Renal pelvis (tissue), 1 donor: ENCODE measurements at regions not wholly inside any gene's neighbourhood (a gene's known extent, or its start where the extent isn't known, plus 50 kb on each side); places are given as distances from the start of the nearest gene placed in this dataset.

ENCODE experiments used
- DNase-seq: peaks from one replicate; pipeline ENCODE4 v3.0.0-alpha.2; 2013

GRCh38 chr22:48320683-48321451 is 1506.8 kb downstream of the BRD1 start:
- peak; percentile 80 for DNase-seq

GRCh38 chr22:48320048-48320682 is 1507.5 kb downstream of the BRD1 start:
- DNase-seq, result no peak

DNA sequence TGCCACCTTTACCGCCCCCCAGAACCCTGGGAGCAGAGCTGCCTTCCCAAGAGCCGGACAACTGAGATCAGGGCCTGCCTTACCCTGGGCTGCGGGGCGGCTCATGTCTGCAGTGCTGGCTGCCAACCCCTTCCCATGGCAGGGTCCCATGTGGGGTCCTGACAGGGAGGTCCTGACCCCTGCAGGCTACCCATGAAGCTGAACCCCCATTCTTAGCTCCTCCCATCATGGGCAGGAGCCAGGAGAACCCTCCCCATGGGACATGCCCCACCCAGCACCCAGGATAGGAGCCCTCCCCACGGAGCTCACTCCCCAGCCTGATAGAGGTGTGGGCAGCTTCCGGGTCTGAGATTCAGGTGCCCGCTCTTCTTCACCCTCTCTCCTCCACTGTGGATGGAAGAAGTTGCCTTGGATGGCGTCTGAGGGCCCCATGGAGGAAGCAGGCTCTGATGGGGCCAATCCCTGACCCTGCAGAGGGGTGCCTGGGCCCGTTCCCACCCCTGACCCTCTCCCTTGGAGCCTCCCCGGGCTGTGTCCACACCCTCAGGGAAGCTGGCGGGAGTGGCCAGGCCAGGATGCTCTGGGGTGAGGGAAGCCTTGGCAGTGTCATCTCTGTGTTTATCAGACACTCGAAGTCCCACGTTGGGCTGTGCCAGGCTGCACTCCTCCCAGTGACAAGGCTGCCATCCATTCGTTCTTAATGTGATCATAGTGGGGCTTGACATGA is 1508.2 kb downstream of the BRD1 start:
- DNase-seq, result no peak

DNA sequence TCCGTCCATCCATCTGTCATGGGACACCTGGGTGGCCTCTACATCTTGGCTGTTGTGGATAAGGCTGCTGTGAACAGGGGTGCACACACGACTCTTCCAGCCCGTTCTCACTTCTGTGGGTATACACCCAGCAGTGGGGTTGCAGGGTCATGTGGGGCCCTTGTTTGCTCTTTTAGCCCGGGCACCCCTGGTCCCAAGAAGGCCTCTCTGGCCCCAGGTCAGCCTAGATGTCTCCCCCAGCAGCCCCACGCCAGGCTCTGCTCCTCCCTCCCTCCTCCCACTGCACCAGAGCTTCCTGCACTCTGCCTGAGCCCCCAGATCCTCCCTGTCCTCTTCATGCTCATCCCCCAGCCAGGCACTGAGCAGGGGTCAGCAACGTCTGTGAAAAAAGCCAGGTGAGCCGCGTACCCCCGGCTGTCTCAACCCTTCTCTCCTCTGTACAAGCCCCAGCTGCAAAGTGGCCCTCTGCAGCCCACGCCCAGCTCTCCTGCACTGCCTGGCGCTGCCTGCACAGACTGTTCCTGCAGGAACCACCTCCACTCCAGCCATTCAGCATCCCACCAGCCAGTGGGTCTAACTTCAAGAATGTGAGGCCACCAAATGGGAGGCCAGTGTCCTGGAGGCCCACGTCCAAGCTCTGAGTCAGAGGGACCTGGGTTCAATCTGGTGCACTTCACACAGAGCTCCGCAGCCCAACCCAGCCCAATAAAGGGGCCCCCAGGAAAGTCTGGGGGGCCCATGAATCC is 1508.9 kb downstream of the BRD1 start:
- DNase-seq, result no peak

DNA sequence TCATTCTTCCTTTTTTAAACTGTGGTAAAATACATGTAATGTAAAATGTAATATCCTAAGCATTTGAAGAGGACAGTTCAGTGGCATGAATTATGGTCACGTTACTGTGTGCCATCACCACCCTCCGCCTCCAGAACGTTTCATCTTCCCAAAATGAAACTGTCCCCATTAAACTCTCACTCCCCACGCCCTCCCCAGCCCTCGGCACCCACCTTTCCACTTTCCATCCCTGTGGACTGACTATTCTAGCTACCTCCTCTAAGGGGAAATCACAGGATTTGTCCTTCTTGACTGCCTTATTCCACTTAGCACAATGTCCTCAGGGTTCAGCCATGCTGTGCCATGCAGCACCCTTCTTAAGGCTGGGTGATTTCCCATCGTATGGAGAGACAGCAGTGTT is 1509.5 kb downstream of the BRD1 start:
- no peak for DNase-seq

- DNase-seq, result no peak
Observed at GRCh38 chr22:48316257-48317250, 1511.1 kb downstream of the BRD1 start.

GRCh38 chr22:48315439-48316256 is 1512.0 kb downstream of the BRD1 start:
- no peak for DNase-seq

GRCh38 chr22:48314073-48314472 is 1513.6 kb downstream of the BRD1 start:
- no peak for DNase-seq

- DNase-seq, result no peak
Observed at GRCh38 chr22:48313175-48313830, 1514.4 kb downstream of the BRD1 start.

DNA sequence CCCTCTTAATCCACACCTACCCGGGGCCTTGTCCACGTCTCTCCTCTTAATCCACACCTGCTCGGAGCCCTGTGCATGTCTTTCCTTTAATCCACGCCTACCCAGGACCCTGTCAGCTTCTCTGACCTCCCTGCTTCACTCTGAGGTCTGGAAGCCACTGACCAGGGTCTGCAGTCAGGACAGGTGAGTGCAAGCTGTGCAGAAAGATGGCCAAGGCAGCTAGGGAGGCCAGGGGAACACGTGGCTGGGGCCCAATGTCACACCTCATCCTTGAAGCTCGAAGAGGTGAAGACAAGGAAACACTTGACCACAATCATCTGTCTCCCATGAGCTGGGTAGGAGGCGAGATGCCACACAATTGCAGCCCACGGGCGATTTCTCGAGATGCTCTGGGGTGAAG is 1516.9 kb downstream of the BRD1 start:
- no peak for DNase-seq

GRCh38 chr22:48310289-48310688 is 1517.4 kb downstream of the BRD1 start:
- no peak for DNase-seq

- peak; percentile 41 for DNase-seq
Observed at GRCh38 chr22:48309836-48310235, 1517.8 kb downstream of the BRD1 start.

DNA sequence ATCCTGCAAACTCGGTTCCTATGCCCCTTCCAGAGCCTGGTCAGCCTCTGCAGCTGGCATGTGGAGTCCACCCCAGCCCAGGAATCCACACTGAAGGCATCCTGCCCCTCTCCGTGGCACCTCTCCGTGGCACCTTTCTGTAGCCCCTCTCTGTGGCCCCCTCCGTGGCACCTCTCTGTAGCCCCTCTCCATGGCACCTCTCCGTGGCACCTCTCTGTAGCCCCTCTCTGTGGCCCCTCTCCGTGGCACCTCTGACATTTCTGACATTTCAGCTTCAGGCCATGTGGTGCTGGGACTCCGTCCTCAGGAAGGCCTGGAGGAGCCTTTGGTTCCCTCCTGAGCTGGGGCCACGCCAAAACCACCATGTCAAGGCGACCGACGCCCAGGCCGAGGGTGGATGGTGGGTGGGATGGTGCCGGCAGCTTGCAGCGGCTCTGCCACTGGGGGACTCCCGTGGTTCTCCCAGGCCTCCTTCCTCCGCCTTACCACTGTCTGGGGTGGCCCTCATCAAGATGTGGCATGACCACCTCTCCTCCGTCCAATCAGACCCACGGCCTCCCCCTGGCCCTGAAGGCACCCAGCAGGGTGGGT is 1518.5 kb downstream of the BRD1 start:
- no peak for DNase-seq

DNA sequence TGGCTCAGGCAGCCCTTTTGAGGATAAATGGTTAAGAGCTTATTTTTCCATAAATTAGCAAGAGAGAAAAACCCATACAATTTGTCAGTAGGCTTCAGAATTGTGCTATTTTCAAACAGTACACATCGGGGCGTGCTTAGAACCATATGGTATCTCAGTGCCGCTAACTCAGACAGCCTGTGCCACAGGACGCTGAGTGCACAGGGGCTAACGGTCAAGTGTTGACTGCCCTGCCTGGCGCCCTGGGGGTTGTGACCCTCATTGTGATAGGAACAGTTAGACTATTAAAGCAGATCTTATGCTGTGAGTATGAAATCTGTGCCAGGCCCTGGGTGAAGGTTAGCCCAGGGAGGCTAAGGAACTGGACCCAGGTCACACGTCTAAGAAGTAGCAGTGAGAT is 1519.7 kb downstream of the BRD1 start:
- no peak for DNase-seq

DNA sequence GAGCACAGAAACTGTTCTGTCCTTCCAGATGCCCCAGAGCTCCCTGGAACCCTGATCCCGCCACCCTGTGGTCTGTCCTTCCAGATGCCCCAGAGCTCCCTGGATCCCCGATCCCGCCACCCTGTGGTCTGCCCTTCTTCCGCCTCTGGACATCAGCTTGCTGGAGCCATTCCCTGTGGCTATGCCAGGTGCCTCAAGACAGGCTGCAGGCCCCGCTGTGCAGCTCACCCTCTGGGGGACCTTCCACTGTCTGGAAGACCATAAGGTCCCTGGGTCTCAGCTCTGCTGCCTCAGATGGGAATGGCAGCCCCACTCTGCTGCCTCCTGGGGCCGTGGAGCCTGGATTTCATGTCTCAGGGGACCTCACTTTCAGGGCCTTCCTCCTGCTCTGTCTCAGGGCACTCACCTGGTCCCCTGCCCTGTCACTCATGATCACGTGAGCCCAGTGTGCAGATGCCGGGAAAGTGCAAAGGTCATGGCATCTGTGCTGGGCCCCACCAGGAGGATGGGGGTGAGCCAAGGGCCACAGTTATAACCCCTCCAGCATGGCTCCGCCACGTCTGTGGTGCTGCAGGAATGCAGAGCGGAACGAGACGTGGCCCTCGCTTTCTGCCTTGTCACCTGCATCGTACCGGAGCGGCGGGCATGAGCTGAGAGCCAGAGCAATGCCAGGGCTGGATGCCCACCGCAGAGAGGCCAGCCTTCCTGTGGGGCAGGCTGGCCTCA is 1520.7 kb downstream of the BRD1 start:
- DNase-seq, result no peak

DNA sequence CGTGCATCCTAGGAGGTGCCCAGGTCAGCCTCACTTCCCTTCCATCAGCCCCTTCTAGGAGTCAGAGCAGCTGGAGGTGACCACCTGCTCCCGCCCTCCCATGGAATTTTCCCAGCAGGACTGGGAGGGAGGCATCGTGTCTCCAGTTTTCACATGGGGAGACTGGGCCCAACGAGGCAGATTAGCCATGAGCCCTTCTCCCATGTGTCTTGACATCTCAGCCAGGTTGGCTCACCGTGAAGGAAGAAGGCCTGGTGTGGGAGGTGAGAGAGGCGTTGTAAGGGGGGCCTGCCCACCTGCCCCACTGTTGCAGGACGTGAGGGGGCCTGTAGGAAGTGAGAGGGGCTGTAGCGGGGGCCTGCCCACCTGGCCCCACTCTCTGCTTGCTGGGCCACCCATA is 1521.4 kb downstream of the BRD1 start:
- DNase-seq, result no peak

GRCh38 chr22:48305726-48306235 is 1521.9 kb downstream of the BRD1 start:
- DNase-seq, result no peak

DNA sequence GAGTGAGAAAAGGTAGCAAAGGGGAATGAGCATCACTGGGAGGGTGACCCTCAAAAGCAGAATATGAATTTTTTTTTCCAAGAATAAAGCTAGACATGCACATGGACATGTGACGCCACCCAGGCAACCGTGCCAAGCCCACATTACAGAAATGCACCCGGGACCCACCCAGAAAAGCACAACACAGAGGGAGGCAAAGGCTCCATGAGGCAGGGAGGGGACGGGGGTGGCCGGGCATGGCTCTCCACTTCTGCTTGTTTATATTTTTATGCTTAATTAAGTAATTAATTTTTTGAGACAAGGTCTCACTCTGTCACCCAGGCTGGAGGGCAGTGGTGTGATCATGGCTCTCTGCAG is 1524.3 kb downstream of the BRD1 start:
- DNase-seq, result no peak
